H9 (cell line): ENCODE measurements at regions not wholly inside any gene's neighbourhood (a gene's known extent, or its start where the extent isn't known, plus 50 kb on each side); places are given as distances from the start of the nearest gene placed in this dataset.

Source experiments
- DNase-seq: peaks from one replicate; pipeline ENCODE4 v3.0.0-alpha.2; 2017
- H2AFZ ChIP-seq: one replicate; pipeline ENCODE4 v1.6.1; 2013; ENCODE audit warnings: mild to moderate bottlenecking, low read length, control low read depth, moderate library complexity
- H2AK5ac ChIP-seq: 2 replicates; pipeline ENCODE4 v1.6.1; 2013; ENCODE audit warnings: low read length, control low read depth, mixed read lengths; ENCODE audit not compliant: insufficient read length
- H2BK120ac ChIP-seq: one replicate; pipeline ENCODE4 v1.6.1; 2013; ENCODE audit warnings: low read depth, mild to moderate bottlenecking, low read length, control low read depth, inconsistent platforms; ENCODE audit not compliant: poor library complexity, severe bottlenecking
- H2BK12ac ChIP-seq: 2 replicates; pipeline ENCODE4 v1.6.1; 2013; ENCODE audit warnings: low read length, control low read depth, mixed read lengths, low read depth; ENCODE audit not compliant: insufficient read length
- H2BK15ac ChIP-seq: 2 replicates; pipeline ENCODE4 v1.6.1; 2013; ENCODE audit warnings: low read depth, low read length, control low read depth
- H2BK20ac ChIP-seq: one replicate; pipeline ENCODE4 v1.6.1; 2013; ENCODE audit warnings: low read depth, mild to moderate bottlenecking, low read length, control low read depth, inconsistent platforms; ENCODE audit not compliant: poor library complexity, severe bottlenecking
- H2BK5ac ChIP-seq: 2 replicates; pipeline ENCODE4 v1.6.1; 2013; ENCODE audit warnings: low read length, control low read depth, mixed read lengths; ENCODE audit not compliant: insufficient read length
- H3K14ac ChIP-seq: 2 replicates; pipeline ENCODE4 v1.6.1; 2013; ENCODE audit warnings: low read length, control low read depth; ENCODE audit not compliant: insufficient read depth
- H3K18ac ChIP-seq: 2 replicates; pipeline ENCODE4 v1.6.1; 2013; ENCODE audit warnings: low read depth, mild to moderate bottlenecking, mixed read lengths, low read length, control low read depth; ENCODE audit not compliant: insufficient read length
- H3K23ac ChIP-seq: 2 replicates; pipeline ENCODE4 v1.6.1; 2013; ENCODE audit warnings: low read length, control low read depth, mixed read lengths, low read depth; ENCODE audit not compliant: insufficient read length
- H3K23me2 ChIP-seq: 2 replicates; pipeline ENCODE4 v1.6.1; 2013; ENCODE audit warnings: low read depth, mild to moderate bottlenecking, mixed read lengths, low read length, control low read depth; ENCODE audit not compliant: insufficient read length, poor library complexity, severe bottlenecking
- H3K27ac ChIP-seq: 2 replicates; pipeline ENCODE4 v1.5.1; 2013; ENCODE audit warnings: low read length, control low read depth, mixed read lengths, low read depth; ENCODE audit not compliant: insufficient read length
- H3K27me3 ChIP-seq: 2 replicates; pipeline ENCODE4 v1.6.1; 2013; ENCODE audit warnings: low read length, control low read depth, inconsistent platforms; ENCODE audit not compliant: insufficient read depth
- H3K4ac ChIP-seq: 2 replicates; pipeline ENCODE4 v1.6.1; 2013; ENCODE audit warnings: low read depth, mild to moderate bottlenecking, control low read depth, inconsistent platforms, low read length, moderate library complexity
- H3K4me1 ChIP-seq: 2 replicates; pipeline ENCODE4 v1.6.1; 2013; ENCODE audit warnings: low read length, control low read depth, inconsistent platforms; ENCODE audit not compliant: insufficient read depth
- H3K4me2 ChIP-seq: 2 replicates; pipeline ENCODE4 v1.6.1; 2013; ENCODE audit warnings: low read length, control low read depth, mixed read lengths; ENCODE audit not compliant: insufficient read length, insufficient read depth
- H3K56ac ChIP-seq: 2 replicates; pipeline ENCODE4 v1.6.1; 2013; ENCODE audit warnings: low read depth, mild to moderate bottlenecking, mixed read lengths, low read length, control low read depth; ENCODE audit not compliant: insufficient read length
- H3K79me1 ChIP-seq: 2 replicates; pipeline ENCODE4 v1.6.1; 2013; ENCODE audit warnings: low read depth, mild to moderate bottlenecking, moderate library complexity, low read length, control low read depth, inconsistent platforms; ENCODE audit not compliant: insufficient read depth, poor library complexity, severe bottlenecking
- H3K79me2 ChIP-seq: 2 replicates; pipeline ENCODE4 v1.6.1; 2013; ENCODE audit warnings: low read length, control low read depth, inconsistent platforms; ENCODE audit not compliant: insufficient read depth
- H3K9ac ChIP-seq: 2 replicates; pipeline ENCODE4 v1.6.1; 2013; ENCODE audit warnings: low read length, control low read depth, mixed read lengths; ENCODE audit not compliant: insufficient read length; ENCODE audit errors: extremely low read depth
- H3K9me3 ChIP-seq: one replicate; pipeline ENCODE4 v1.6.1; 2013; ENCODE audit warnings: low read depth, low read length, inconsistent platforms; ENCODE audit not compliant: control insufficient read depth
- H3T11ph ChIP-seq: one replicate; pipeline ENCODE4 v1.6.1; 2013; ENCODE audit warnings: mild to moderate bottlenecking, low read length, control low read depth, inconsistent platforms
- H4K20me1 ChIP-seq: one replicate; pipeline ENCODE4 v1.6.1; 2013; ENCODE audit not compliant: control insufficient read depth, insufficient read length, insufficient read depth
- H4K5ac ChIP-seq: 2 replicates; pipeline ENCODE4 v1.6.1; 2013; ENCODE audit warnings: low read depth, mild to moderate bottlenecking, mixed read lengths, low read length, control low read depth; ENCODE audit not compliant: insufficient read length
- H4K8ac ChIP-seq: replicated peaks from 2 replicates; pipeline ENCODE4 v1.6.1; 2013; ENCODE audit warnings: low read length, control low read depth, mixed read lengths, low read depth; ENCODE audit not compliant: insufficient read length
- H4K91ac ChIP-seq: 2 replicates; pipeline ENCODE4 v1.6.1; 2013; ENCODE audit warnings: low read depth, mild to moderate bottlenecking, moderate library complexity, mixed read lengths, low read length, control low read depth; ENCODE audit not compliant: insufficient read length
- H3K27ac Mint-ChIP-seq, 3 experiments: 2 replicates in 2 of 3; 3 replicates in 1 of 3; pipeline ENCODE4 v1.8.0; 2020 to 2021; ENCODE audit warnings: mixed read lengths in 3 of 3, mild to moderate bottlenecking in 1 of 3, moderate library complexity in 1 of 3
- H3K27me3 Mint-ChIP-seq: 2 replicates; pipeline ENCODE4 v1.8.0; 2021; ENCODE audit warnings: low read depth, mild to moderate bottlenecking, moderate library complexity, mixed read lengths
- H3K36me3 Mint-ChIP-seq, 3 experiments: 2 replicates in 2 of 3; 3 replicates in 1 of 3; pipeline ENCODE4 v1.8.0; 2020 to 2021; ENCODE audit warnings: low read depth in 3 of 3, mixed read lengths in 3 of 3; ENCODE audit not compliant: insufficient read depth in 1 of 3
- H3K4me1 Mint-ChIP-seq, 2 experiments: 2 replicates each; pipeline ENCODE4 v1.8.0; 2020; ENCODE audit warnings: mixed read lengths in 2 of 2
- H3K4me3 Mint-ChIP-seq, 2 experiments: 2 replicates in 1 of 2; 3 replicates in 1 of 2; pipeline ENCODE4 v1.8.0; 2020 to 2021; ENCODE audit warnings: mild to moderate bottlenecking in 2 of 2, mixed read lengths in 2 of 2, moderate library complexity in 1 of 2
- H3K9me3 Mint-ChIP-seq, 2 experiments: 2 replicates in 1 of 2; 3 replicates in 1 of 2; pipeline ENCODE4 v1.8.0; 2020; ENCODE audit warnings: mild to moderate bottlenecking in 2 of 2, mixed read lengths in 2 of 2, moderate library complexity in 1 of 2
- CTCF ChIP-seq: fragments of 200-600 bp; sonication (generic); conservative IDR thresholded peaks from 3 replicates; pipeline ENCODE4 v1.8.0; 2021; ENCODE audit warnings: antibody characterized with exemption, mild to moderate bottlenecking
- WGBS: extraction: QIAGEN DNeasy Blood & Tissue Kit; methylation state at CpG from one replicate; pipeline ENCODE4 v1.1.7; 2013; ENCODE audit warnings: missing lambda C conversion rate, low lambda C conversion rate, mixed read lengths; ENCODE audit not compliant: insufficient read length; ENCODE audit errors: extremely low coverage; 5-methylcytosine and 5-hydroxymethylcytosine counted together

GRCh38 chr12:13444076-13444475 is 247.6 kb downstream of the EMP1 start:
- Histone ChIP-seq H4K20me1 (no peaks in the 10 kb centered on the region), H3T11ph (no peak overlapping the region), H2BK5ac (no peak overlapping the region), H2BK120ac (no peak overlapping the region), H2BK12ac (no peak overlapping the region), H3K79me2 (no peaks in the 10 kb centered on the region), H2BK20ac (no peak overlapping the region), H3K23ac (no peak overlapping the region), H3K23me2 (no peaks in the 10 kb centered on the region), H2AK5ac (no peak overlapping the region), H3K27ac (no peak overlapping the region), H3K9me3 (no peaks in the 10 kb centered on the region), H4K91ac (no peak overlapping the region), H3K79me1 (no peaks in the 10 kb centered on the region), H2AFZ (no peak overlapping the region), H4K8ac (no peak overlapping the region), H2BK15ac (no peak overlapping the region), H3K4me2 (no peak overlapping the region), H3K18ac (no peak overlapping the region), H4K5ac (no peak overlapping the region), H3K4ac (no peak overlapping the region), H3K56ac (no peak overlapping the region), H3K27me3 (no peaks in the 10 kb centered on the region), H3K9ac (no peak overlapping the region), H3K4me1 (no peaks in the 10 kb centered on the region), H3K14ac (no peak overlapping the region)
- Mint-ChIP-seq H3K4me3 (no peak overlapping the region), H3K27me3 (no peaks in the 10 kb centered on the region), H3K36me3 (no peaks in the 10 kb centered on the region; a peak in 1 of 7 replicates), H3K27ac (no peak overlapping the region), H3K9me3 (no peaks in the 10 kb centered on the region; a peak in 1 of 5 replicates), H3K4me1 (no peaks in the 10 kb centered on the region)
- DNase-seq: no peak
- WGBS: no CpG with 5 or more reads among the region's 4 CpGs
- TF ChIP-seq CTCF: no peak
